ENCODE measurements at regions not wholly inside any gene's neighbourhood (a gene's known extent, or its start where the extent isn't known, plus 50 kb on each side); places are given as distances from the start of the nearest gene placed in this dataset.
"Not testable (repeated sequence)": the region's sequence is repeated elsewhere in the genome, so short reads cannot be mapped to it uniquely, and the experiment has no call there.

DNA sequence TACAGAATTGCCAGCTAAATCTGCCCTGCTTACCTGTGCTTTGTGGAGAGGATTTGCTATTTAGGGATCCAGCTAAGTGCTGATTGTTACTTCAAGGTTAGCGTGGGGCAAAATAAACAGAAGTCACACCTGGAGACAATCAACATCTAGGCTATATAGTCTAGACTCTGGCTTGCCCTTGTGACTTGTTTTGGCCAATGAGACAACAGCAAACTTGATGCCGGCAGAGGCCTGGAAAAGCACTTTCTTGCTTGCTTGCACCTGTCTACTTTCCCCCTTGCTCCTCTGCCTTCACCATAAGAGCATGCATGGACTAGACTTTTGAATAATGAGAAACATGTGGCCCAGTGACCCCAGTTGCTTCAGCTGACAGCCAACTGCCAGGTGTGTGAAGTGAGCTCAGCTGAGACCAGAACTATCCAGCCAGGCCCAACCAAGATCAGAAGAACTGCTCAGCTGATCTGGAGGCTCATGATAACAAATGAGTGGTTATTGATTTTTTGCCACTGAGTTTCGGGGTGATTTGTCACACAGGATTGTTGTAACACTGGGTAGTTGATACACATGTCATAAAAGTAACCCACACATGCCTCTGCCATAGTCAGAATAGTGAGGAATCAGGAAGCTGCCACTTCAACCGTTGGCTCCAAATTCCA is 164.4 kb downstream of the RBMX2 start:
- DNase-seq (ENCODE audit: low read depth) = no peak
- H3K4me3 ChIP-seq (ENCODE audit: control insufficient read depth, low read depth, low read length) = no peak overlapping the region

GRCh38 chrX:130573030-130573429 is 171.2 kb downstream of the RBMX2 start:
- not testable (repeated sequence) for H3K4me3 ChIP-seq (ENCODE audit: control insufficient read depth, low read depth, low read length); DNase-seq (ENCODE audit: low read depth)

More for the DNA sequence above, 164.4 kb downstream of the RBMX2 start:
- TF ChIP-seq, protein P1, sequence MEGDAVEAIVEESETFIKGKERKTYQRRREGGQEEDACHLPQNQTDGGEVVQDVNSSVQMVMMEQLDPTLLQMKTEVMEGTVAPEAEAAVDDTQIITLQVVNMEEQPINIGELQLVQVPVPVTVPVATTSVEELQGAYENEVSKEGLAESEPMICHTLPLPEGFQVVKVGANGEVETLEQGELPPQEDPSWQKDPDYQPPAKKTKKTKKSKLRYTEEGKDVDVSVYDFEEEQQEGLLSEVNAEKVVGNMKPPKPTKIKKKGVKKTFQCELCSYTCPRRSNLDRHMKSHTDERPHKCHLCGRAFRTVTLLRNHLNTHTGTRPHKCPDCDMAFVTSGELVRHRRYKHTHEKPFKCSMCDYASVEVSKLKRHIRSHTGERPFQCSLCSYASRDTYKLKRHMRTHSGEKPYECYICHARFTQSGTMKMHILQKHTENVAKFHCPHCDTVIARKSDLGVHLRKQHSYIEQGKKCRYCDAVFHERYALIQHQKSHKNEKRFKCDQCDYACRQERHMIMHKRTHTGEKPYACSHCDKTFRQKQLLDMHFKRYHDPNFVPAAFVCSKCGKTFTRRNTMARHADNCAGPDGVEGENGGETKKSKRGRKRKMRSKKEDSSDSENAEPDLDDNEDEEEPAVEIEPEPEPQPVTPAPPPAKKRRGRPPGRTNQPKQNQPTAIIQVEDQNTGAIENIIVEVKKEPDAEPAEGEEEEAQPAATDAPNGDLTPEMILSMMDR (conservative IDR thresholded peaks at IDR 0.05; ENCODE audit: control insufficient read depth, insufficient read depth, low read depth, low read length) = no peak
